GM23338 (cell line): ENCODE measurements at regions not wholly inside any gene's neighbourhood (a gene's known extent, or its start where the extent isn't known, plus 50 kb on each side); places are given as distances from the start of the nearest gene placed in this dataset.

ENCODE experiments used
- ATAC-seq: fragments of 200-7000 bp; cut with Tn5 transposase; 3 replicates; pipeline ENCODE4 v1.9.1; 2020
- DNase-seq: peaks from one replicate; pipeline ENCODE4 v3.0.0-alpha.2; 2015; ENCODE audit warnings: low spot score
- H2AFZ ChIP-seq: fragments of 200-600 bp; sonication (generic); 2 replicates; pipeline ENCODE4 v1.8.0; 2016; ENCODE audit warnings: antibody characterized with exemption, mild to moderate bottlenecking, moderate library complexity
- H3F3A ChIP-seq: fragments of 200-600 bp; sonication (generic); replicated peaks from 2 replicates; pipeline ENCODE4 v1.8.0; 2017; ENCODE audit warnings: antibody characterized with exemption, mixed run types, low read depth
- H3K27ac ChIP-seq: fragments of 200-600 bp; sonication (generic); 2 replicates; pipeline ENCODE4 v1.6.1; 2016; ENCODE audit warnings: low read depth
- H3K27me3 ChIP-seq: fragments of 200-600 bp; sonication (generic); 2 replicates; pipeline ENCODE4 v1.8.0; 2016; ENCODE audit warnings: mild to moderate bottlenecking, mixed run types, moderate library complexity; ENCODE audit not compliant: insufficient read depth
- H3K36me3 ChIP-seq: fragments of 200-600 bp; sonication (generic); 2 replicates; pipeline ENCODE4 v1.8.0; 2016; ENCODE audit warnings: mild to moderate bottlenecking; ENCODE audit not compliant: insufficient read depth
- H3K4me1 ChIP-seq: fragments of 200-600 bp; sonication (generic); 2 replicates; pipeline ENCODE4 v1.8.0; 2016; ENCODE audit warnings: mild to moderate bottlenecking, moderate library complexity; ENCODE audit not compliant: insufficient read depth
- H3K4me2 ChIP-seq: fragments of 200-600 bp; sonication (generic); 2 replicates; pipeline ENCODE4 v1.7.1; 2017; ENCODE audit warnings: mixed run types
- H3K4me3 ChIP-seq: fragments of 200-600 bp; sonication (generic); 2 replicates; pipeline ENCODE4 v1.6.1; 2016; ENCODE audit warnings: mixed run types
- H3K79me2 ChIP-seq: fragments of 200-600 bp; sonication (generic); replicated peaks from 2 replicates; pipeline ENCODE4 v1.8.0; 2017; ENCODE audit warnings: mild to moderate bottlenecking; ENCODE audit not compliant: insufficient read depth
- H3K9me2 ChIP-seq: fragments of 200-600 bp; sonication (generic); 2 replicates; pipeline ENCODE4 v1.8.0; 2017; ENCODE audit not compliant: insufficient read depth
- H4K20me1 ChIP-seq: fragments of 200-600 bp; sonication (generic); replicated peaks from 2 replicates; pipeline ENCODE4 v1.8.0; 2017; ENCODE audit warnings: mild to moderate bottlenecking; ENCODE audit not compliant: insufficient read depth
- H3K27ac Mint-ChIP-seq: 2 replicates; pipeline ENCODE4 v1.8.0; 2020; ENCODE audit warnings: inconsistent platforms, mild to moderate bottlenecking, moderate library complexity, mixed read lengths
- H3K27me3 Mint-ChIP-seq: 3 replicates; pipeline ENCODE4 v1.8.0; 2022; ENCODE audit warnings: low read depth, mild to moderate bottlenecking, moderate library complexity, mixed read lengths, inconsistent platforms; ENCODE audit not compliant: insufficient read depth, poor library complexity
- H3K36me3 Mint-ChIP-seq: 3 replicates; pipeline ENCODE4 v1.8.0; 2021; ENCODE audit warnings: low read depth, mild to moderate bottlenecking, inconsistent platforms, moderate library complexity, mixed read lengths
- H3K4me1 Mint-ChIP-seq: 3 replicates; pipeline ENCODE4 v1.8.0; 2020; ENCODE audit warnings: mild to moderate bottlenecking, inconsistent platforms, mixed read lengths
- H3K4me3 Mint-ChIP-seq: 3 replicates; pipeline ENCODE4 v1.8.0; 2021; ENCODE audit warnings: moderate library complexity, mild to moderate bottlenecking, inconsistent platforms, mixed read lengths
- H3K9me3 Mint-ChIP-seq: 3 replicates; pipeline ENCODE4 v1.8.0; 2020; ENCODE audit warnings: moderate library complexity, mild to moderate bottlenecking, inconsistent platforms, mixed read lengths
- CREB1 ChIP-seq: fragments of 250-450 bp; sonication (Bioruptor Pico); IDR thresholded peaks from 2 replicates; pipeline ENCODE4 v1.5.0; 2020; ENCODE audit warnings: low read depth, mild to moderate bottlenecking, moderate library complexity
- EZH2 ChIP-seq: fragments of 200-600 bp; sonication (generic); IDR thresholded peaks from one replicate; pipeline ENCODE4 v1.8.0; 2017; ENCODE audit warnings: antibody characterized with exemption, mild to moderate bottlenecking, low read depth; ENCODE audit not compliant: unreplicated experiment
- EZH2phosphoT487 ChIP-seq: fragments of 200-600 bp; sonication (generic); IDR thresholded peaks from one replicate; pipeline ENCODE4 v1.8.1; 2018; ENCODE audit warnings: antibody characterized with exemption; ENCODE audit not compliant: unreplicated experiment
- JUNB ChIP-seq: IDR thresholded peaks from one replicate; pipeline ENCODE4 v1.6.1; 2016; ENCODE audit warnings: antibody characterized with exemption; ENCODE audit not compliant: unreplicated experiment
- POLR2AphosphoS5 ChIP-seq: IDR thresholded peaks from 2 replicates; pipeline ENCODE4 v1.6.1; 2016; ENCODE audit warnings: antibody characterized with exemption, low read depth
- STAT1 ChIP-seq: IDR thresholded peaks from one replicate; pipeline ENCODE4 v1.6.1; 2016; ENCODE audit warnings: antibody characterized with exemption; ENCODE audit not compliant: unreplicated experiment
- ZNF331 ChIP-seq: fragments of 250-450 bp; sonication (Bioruptor Pico); IDR thresholded peaks from 2 replicates; pipeline ENCODE4 v1.5.0; 2020; ENCODE audit warnings: low read depth, mild to moderate bottlenecking, moderate library complexity
- TF ChIP-seq, protein P1 (sequence below): IDR thresholded peaks from one replicate; pipeline ENCODE4 v1.6.1; 2018; ENCODE audit warnings: antibody characterized with exemption; ENCODE audit not compliant: unreplicated experiment
- TF ChIP-seq, protein P2 (sequence below): IDR thresholded peaks from 2 replicates; pipeline ENCODE4 v1.6.1; 2016; ENCODE audit warnings: antibody characterized with exemption
- TF ChIP-seq, protein P3 (sequence below), 2 experiments: fragments of 200-600 bp in 1 of 2; sonication (generic) in 1 of 2; conservative IDR thresholded peaks; 2 replicates each; pipeline versions ENCODE4 v1.5.1 to v1.6.1; 2016 to 2017; ENCODE audit warnings: antibody characterized with exemption in 2 of 2, low read depth in 2 of 2, mild to moderate bottlenecking in 2 of 2, moderate library complexity in 1 of 2

DNA sequence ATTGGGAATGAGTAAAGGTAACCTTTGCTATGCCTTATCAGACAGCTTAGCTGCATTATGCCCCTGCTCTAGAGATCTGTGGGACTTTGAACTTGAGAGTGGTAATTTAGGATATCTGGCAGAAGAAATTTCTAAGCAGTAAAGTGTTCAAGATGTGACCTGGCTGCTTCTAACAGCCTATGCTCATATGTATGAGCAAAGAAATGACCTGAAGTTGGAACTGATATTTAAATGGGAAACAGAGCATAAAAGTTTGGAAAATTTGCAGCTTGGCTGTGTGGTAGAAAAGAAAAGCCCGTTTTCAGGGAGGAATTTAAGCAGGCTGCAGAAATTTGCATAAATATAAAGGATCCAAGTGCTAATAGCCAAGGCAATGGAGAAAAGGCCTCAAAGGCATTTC is 90.4 kb downstream of the HHIPL2 start (continued):
- TF ChIP-seq, protein P1, sequence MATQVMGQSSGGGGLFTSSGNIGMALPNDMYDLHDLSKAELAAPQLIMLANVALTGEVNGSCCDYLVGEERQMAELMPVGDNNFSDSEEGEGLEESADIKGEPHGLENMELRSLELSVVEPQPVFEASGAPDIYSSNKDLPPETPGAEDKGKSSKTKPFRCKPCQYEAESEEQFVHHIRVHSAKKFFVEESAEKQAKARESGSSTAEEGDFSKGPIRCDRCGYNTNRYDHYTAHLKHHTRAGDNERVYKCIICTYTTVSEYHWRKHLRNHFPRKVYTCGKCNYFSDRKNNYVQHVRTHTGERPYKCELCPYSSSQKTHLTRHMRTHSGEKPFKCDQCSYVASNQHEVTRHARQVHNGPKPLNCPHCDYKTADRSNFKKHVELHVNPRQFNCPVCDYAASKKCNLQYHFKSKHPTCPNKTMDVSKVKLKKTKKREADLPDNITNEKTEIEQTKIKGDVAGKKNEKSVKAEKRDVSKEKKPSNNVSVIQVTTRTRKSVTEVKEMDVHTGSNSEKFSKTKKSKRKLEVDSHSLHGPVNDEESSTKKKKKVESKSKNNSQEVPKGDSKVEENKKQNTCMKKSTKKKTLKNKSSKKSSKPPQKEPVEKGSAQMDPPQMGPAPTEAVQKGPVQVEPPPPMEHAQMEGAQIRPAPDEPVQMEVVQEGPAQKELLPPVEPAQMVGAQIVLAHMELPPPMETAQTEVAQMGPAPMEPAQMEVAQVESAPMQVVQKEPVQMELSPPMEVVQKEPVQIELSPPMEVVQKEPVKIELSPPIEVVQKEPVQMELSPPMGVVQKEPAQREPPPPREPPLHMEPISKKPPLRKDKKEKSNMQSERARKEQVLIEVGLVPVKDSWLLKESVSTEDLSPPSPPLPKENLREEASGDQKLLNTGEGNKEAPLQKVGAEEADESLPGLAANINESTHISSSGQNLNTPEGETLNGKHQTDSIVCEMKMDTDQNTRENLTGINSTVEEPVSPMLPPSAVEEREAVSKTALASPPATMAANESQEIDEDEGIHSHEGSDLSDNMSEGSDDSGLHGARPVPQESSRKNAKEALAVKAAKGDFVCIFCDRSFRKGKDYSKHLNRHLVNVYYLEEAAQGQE: no peak
- TF ChIP-seq ZNF331 (CRISPR knock-in tag) (no peak), POLR2AphosphoS5 (no peak), EZH2 (no peak), JUNB (no peak), STAT1 (no peak), CREB1 (CRISPR knock-in tag) (no peak)
- TF ChIP-seq, protein P2, sequence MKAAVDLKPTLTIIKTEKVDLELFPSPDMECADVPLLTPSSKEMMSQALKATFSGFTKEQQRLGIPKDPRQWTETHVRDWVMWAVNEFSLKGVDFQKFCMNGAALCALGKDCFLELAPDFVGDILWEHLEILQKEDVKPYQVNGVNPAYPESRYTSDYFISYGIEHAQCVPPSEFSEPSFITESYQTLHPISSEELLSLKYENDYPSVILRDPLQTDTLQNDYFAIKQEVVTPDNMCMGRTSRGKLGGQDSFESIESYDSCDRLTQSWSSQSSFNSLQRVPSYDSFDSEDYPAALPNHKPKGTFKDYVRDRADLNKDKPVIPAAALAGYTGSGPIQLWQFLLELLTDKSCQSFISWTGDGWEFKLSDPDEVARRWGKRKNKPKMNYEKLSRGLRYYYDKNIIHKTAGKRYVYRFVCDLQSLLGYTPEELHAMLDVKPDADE: no peak
- TF ChIP-seq, protein P3, sequence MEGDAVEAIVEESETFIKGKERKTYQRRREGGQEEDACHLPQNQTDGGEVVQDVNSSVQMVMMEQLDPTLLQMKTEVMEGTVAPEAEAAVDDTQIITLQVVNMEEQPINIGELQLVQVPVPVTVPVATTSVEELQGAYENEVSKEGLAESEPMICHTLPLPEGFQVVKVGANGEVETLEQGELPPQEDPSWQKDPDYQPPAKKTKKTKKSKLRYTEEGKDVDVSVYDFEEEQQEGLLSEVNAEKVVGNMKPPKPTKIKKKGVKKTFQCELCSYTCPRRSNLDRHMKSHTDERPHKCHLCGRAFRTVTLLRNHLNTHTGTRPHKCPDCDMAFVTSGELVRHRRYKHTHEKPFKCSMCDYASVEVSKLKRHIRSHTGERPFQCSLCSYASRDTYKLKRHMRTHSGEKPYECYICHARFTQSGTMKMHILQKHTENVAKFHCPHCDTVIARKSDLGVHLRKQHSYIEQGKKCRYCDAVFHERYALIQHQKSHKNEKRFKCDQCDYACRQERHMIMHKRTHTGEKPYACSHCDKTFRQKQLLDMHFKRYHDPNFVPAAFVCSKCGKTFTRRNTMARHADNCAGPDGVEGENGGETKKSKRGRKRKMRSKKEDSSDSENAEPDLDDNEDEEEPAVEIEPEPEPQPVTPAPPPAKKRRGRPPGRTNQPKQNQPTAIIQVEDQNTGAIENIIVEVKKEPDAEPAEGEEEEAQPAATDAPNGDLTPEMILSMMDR (conservative IDR thresholded peaks at IDR 0.05; ENCODE audit: low read depth in 2 of 2): no peak

DNA sequence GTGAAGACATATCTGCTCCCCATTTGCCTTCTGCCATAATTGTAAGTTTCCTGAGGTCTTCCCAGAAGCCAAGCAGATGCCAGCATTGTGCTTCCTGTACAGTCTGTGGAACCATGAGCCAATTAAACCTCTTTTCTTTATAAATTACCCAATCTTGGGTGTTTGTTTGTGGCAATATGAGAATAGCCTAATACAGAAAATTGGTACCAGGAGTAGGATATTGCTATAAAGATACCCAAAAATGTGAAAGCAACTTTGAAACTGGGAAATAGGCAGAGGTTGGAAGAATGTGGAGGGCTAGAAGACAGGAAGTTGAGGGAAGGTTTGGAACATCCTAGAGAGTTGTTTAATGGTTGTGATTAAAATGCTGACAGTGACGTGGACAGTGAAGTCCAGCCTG is 90.8 kb downstream of the HHIPL2 start:
- peaks cover 23% of the 10 kb centered on the region for H3K36me3 Mint-ChIP-seq

More for the DNA sequence above, 90.8 kb downstream of the HHIPL2 start:
- Histone ChIP-seq H3K9me2 (no peaks in the 10 kb centered on the region), H3K79me2 (no peaks in the 10 kb centered on the region), H3F3A (no peaks in the 10 kb centered on the region), H3K27me3 (no peaks in the 10 kb centered on the region), H3K36me3 (no peaks in the 10 kb centered on the region), H4K20me1 (no peaks in the 10 kb centered on the region), H3K27ac (no peak overlapping the region), H3K4me3 (no peak overlapping the region), H2AFZ (no peak overlapping the region), H3K4me2 (no peak overlapping the region), H3K4me1 (no peaks in the 10 kb centered on the region)
- Mint-ChIP-seq H3K27ac (no peak overlapping the region), H3K4me3 (no peak overlapping the region), H3K9me3 (peaks cover 38% of the 10 kb centered on the region), H3K4me1 (peaks cover 15% of the 10 kb centered on the region; the same call in 2 of the 3 replicates), H3K27me3 (peaks cover 9% of the 10 kb centered on the region)
- no peak for ATAC-seq
- no peak for DNase-seq
- TF ChIP-seq POLR2AphosphoS5: no peak
- no peak for TF ChIP-seq EZH2phosphoT487
- TF ChIP-seq STAT1: no peak
